Adrenal gland (tissue), 5 donors: ENCODE measurements at regions not wholly inside any gene's neighbourhood (a gene's known extent, or its start where the extent isn't known, plus 50 kb on each side); places are given as distances from the start of the nearest gene placed in this dataset.

Experiments
- POLR2A ChIP-seq, 2 donors: fragments of 450-650 bp; IDR thresholded peaks; one replicate each; pipeline ENCODE4 v1.6.1; 2017; ENCODE audit warnings: antibody characterized with exemption in 2 of 2, mild to moderate bottlenecking in 2 of 2, moderate library complexity in 1 of 2
- TF ChIP-seq, protein P1 (sequence below), 6 experiments: fragments of 450-650 bp in 4 of 6; fragments of 200-600 bp in 2 of 6; sonication (generic) in 1 of 6; IDR thresholded peaks; 1 replicate in 5 of 6; 2 replicates in 1 of 6; pipeline versions ENCODE4 v1.5.1 to v1.8.0; 2016 to 2021; ENCODE audit warnings: antibody characterized with exemption in 6 of 6, mild to moderate bottlenecking in 2 of 6, moderate library complexity in 1 of 6
- donor health status: DM: no; HTN: no; CAD: no.

- TF ChIP-seq, protein P1, sequence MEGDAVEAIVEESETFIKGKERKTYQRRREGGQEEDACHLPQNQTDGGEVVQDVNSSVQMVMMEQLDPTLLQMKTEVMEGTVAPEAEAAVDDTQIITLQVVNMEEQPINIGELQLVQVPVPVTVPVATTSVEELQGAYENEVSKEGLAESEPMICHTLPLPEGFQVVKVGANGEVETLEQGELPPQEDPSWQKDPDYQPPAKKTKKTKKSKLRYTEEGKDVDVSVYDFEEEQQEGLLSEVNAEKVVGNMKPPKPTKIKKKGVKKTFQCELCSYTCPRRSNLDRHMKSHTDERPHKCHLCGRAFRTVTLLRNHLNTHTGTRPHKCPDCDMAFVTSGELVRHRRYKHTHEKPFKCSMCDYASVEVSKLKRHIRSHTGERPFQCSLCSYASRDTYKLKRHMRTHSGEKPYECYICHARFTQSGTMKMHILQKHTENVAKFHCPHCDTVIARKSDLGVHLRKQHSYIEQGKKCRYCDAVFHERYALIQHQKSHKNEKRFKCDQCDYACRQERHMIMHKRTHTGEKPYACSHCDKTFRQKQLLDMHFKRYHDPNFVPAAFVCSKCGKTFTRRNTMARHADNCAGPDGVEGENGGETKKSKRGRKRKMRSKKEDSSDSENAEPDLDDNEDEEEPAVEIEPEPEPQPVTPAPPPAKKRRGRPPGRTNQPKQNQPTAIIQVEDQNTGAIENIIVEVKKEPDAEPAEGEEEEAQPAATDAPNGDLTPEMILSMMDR (IDR thresholded peaks at IDR 0.05) = no peak
- no peak for TF ChIP-seq POLR2A (IDR thresholded peaks at IDR 0.05)
These were observed 660.1 kb upstream of the CBLB start for GRCh38 chr3:106528932-106529331.
